Brain microvascular endothelial cell (primary cell): ENCODE measurements at regions not wholly inside any gene's neighbourhood (a gene's known extent, or its start where the extent isn't known, plus 50 kb on each side); places are given as distances from the start of the nearest gene placed in this dataset.

Experiments used
- DNase-seq: peaks from one replicate; pipeline ENCODE4 v3.0.0-alpha.2; 2020
- H3K27ac ChIP-seq: fragments of 250-450 bp; sonication (Bioruptor Pico); 2 replicates; pipeline ENCODE4 v1.5.1; 2020; ENCODE audit warnings: mild to moderate bottlenecking, moderate library complexity
- H3K27me3 ChIP-seq: fragments of 250-450 bp; sonication (Bioruptor Pico); replicated peaks from 2 replicates; pipeline ENCODE4 v1.5.1; 2020; ENCODE audit warnings: mild to moderate bottlenecking
- H3K36me3 ChIP-seq: fragments of 250-450 bp; sonication (Bioruptor Pico); replicated peaks from 2 replicates; pipeline ENCODE4 v1.5.1; 2020; ENCODE audit warnings: mild to moderate bottlenecking
- H3K4me3 ChIP-seq: 2 replicates; pipeline ENCODE4 v1.5.1; 2011; ENCODE audit warnings: low read depth, mild to moderate bottlenecking, control low read depth, low read length, moderate library complexity
- CTCF ChIP-seq: IDR thresholded peaks from 2 replicates; pipeline ENCODE4 v1.5.1; 2011; ENCODE audit warnings: low read depth, mild to moderate bottlenecking, moderate library complexity, low read length, control low read depth, inconsistent platforms; ENCODE audit errors: missing control alignments
- in situ Hi-C: cut with HindIII; loops from 2 replicates; pipeline ENCODE4 v1.10.0; 2017; ENCODE audit warnings: low sequenced_read_pairs, low pct_ligation_motif_present

- Histone ChIP-seq H3K27me3 (no peaks in the 10 kb centered on the region), H3K36me3 (no peaks in the 10 kb centered on the region), H3K27ac (peak overlapping the region; percentile 82), H3K4me3 (no peak overlapping the region)
- no peak for TF ChIP-seq CTCF
- DNase-seq = peak; percentile 78
- in situ Hi-C loops = no loop called here
These were observed 66.7 kb upstream of the PGRMC2 start for GRCh38 chr4:128354205-128354821.

- Histone ChIP-seq H3K27ac (peak overlapping the region; percentile 82), H3K4me3 (no peak overlapping the region), H3K27me3 (no peaks in the 10 kb centered on the region), H3K36me3 (no peaks in the 10 kb centered on the region)
- DNase-seq = no peak
- in situ Hi-C loops = no loop called here
- TF ChIP-seq CTCF = no peak
These were observed 66.2 kb upstream of the PGRMC2 start for GRCh38 chr4:128353791-128354190.

DNA sequence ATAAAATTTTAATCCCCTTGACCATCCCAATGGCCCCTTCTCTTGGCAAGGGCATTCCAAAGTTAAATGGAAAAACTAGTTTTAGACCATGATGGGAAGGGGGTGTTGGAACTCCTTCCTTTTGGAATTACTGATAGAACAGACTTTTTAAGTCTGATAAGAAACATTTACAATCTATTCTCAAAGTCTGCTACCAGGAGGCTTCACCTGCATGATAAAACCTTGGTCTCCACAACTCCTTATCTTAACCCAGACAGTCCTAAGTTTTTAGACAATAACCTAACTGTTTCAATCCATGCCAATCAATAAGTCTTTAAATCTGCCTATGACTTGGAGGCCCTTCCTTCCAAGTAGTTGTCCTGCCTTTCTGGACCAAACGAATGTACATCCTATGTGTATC, 63.9 kb upstream of the PGRMC2 start:
- no peak for TF ChIP-seq CTCF
- no peak for DNase-seq
- Histone ChIP-seq H3K36me3 (no peaks in the 10 kb centered on the region), H3K4me3 (no peak overlapping the region), H3K27ac (no peak overlapping the region), H3K27me3 (no peaks in the 10 kb centered on the region)
- in situ Hi-C loops = no loop called here

- H3K27ac ChIP-seq = peak overlapping the region; percentile 49
- no peaks in the 10 kb centered on the region for H3K27me3 ChIP-seq
- no peak for DNase-seq
- in situ Hi-C loops = no loop called here
- no peaks in the 10 kb centered on the region for H3K36me3 ChIP-seq
- no peak overlapping the region for H3K4me3 ChIP-seq
- TF ChIP-seq CTCF = no peak
These were observed 62.9 kb upstream of the PGRMC2 start for GRCh38 chr4:128350449-128351045.

DNA sequence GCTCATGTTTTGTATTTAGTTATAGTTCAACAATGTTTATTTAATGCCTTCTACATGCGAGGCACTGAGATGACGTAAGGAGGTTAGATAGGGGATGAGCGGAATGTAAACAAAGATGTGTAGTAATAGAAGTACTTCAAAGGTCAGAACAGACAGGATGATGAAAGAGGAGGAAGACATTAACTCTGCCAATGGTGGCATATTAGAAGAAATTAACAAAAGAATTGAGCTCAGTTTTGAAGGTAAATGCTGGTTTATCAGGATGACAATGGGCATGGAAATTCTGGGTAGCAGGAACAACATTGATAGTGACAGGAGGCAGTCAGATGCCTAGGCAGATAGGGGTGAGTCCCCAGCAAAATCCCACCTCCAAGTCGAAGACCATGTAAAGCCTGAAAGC, 62.3 kb upstream of the PGRMC2 start:
- peak; percentile 81 for DNase-seq
- no peaks in the 10 kb centered on the region for H3K36me3 ChIP-seq
- H3K4me3 ChIP-seq = no peak overlapping the region
- no peak for TF ChIP-seq CTCF
- peak overlapping the region; percentile 71 for H3K27ac ChIP-seq
- in situ Hi-C loops = no loop called here
- H3K27me3 ChIP-seq = no peaks in the 10 kb centered on the region
